NCI-H82 (cell line): ENCODE measurements at regions not wholly inside any gene's neighbourhood (a gene's known extent, or its start where the extent isn't known, plus 50 kb on each side); places are given as distances from the start of the nearest gene placed in this dataset.
"Not testable (repeated sequence)": the region's sequence is repeated elsewhere in the genome, so short reads cannot be mapped to it uniquely, and the experiment has no call there.

Experiments
- DNase-seq: peaks from one replicate; lab custom pipeline; 2025; lab: John Stamatoyannopoulos, UW

- peak; percentile 76 for DNase-seq
Measured at GRCh38 chr20:55415567-55416142, 589.7 kb downstream of the CBLN4 start.

- not testable (repeated sequence) for DNase-seq
Measured at GRCh38 chr20:55412508-55412907, 592.8 kb downstream of the CBLN4 start.

- no peak for DNase-seq
Measured at GRCh38 chr20:55406891-55407290, 598.4 kb downstream of the CBLN4 start.

GRCh38 chr20:55394592-55394991 is 610.7 kb downstream of the CBLN4 start:
- no peak for DNase-seq

GRCh38 chr20:55390791-55391190 is 614.5 kb downstream of the CBLN4 start:
- DNase-seq, result no peak

- DNase-seq, result no peak
Measured at GRCh38 chr20:55386686-55387085, 618.6 kb downstream of the CBLN4 start.

- DNase-seq, result peak; percentile 63
Measured at GRCh38 chr20:55375920-55376319, 629.4 kb downstream of the CBLN4 start.

- no peak for DNase-seq
Measured at GRCh38 chr20:55365745-55366144, 639.6 kb downstream of the CBLN4 start.

GRCh38 chr20:55360895-55361294 is 644.4 kb downstream of the CBLN4 start:
- no peak for DNase-seq

GRCh38 chr20:55354720-55355119 is 650.6 kb downstream of the CBLN4 start:
- no peak for DNase-seq

GRCh38 chr20:55353206-55353605 is 652.1 kb downstream of the CBLN4 start:
- DNase-seq, result no peak

- no peak for DNase-seq
Measured at GRCh38 chr20:55348223-55348622, 657.1 kb downstream of the CBLN4 start.

GRCh38 chr20:55342822-55343221 is 662.5 kb downstream of the CBLN4 start:
- no peak for DNase-seq

- DNase-seq, result no peak
Measured at GRCh38 chr20:55333798-55334197, 671.5 kb downstream of the CBLN4 start.

- no peak for DNase-seq
Measured at GRCh38 chr20:55329108-55329507, 676.2 kb downstream of the CBLN4 start.

- no peak for DNase-seq
Measured at GRCh38 chr20:55322745-55323144, 682.6 kb downstream of the CBLN4 start.

GRCh38 chr20:55316753-55317152 is 688.6 kb downstream of the CBLN4 start:
- no peak for DNase-seq

GRCh38 chr20:55310844-55311243 is 694.5 kb downstream of the CBLN4 start:
- not testable (repeated sequence) for DNase-seq

GRCh38 chr20:55291261-55291660 is 714.1 kb downstream of the CBLN4 start:
- no peak for DNase-seq

GRCh38 chr20:55283889-55284288 is 721.4 kb downstream of the CBLN4 start:
- no peak for DNase-seq

- DNase-seq, result no peak
Measured at GRCh38 chr20:55273149-55273548, 732.2 kb downstream of the CBLN4 start.

- DNase-seq, result no peak
Measured at GRCh38 chr20:55271371-55271770, 733.9 kb downstream of the CBLN4 start.

GRCh38 chr20:55269913-55270312 is 735.4 kb downstream of the CBLN4 start:
- DNase-seq, result no peak

- no peak for DNase-seq
Measured at GRCh38 chr20:55266361-55266760, 739.0 kb downstream of the CBLN4 start.
